ENCODE measurements at regions not wholly inside any gene's neighbourhood (a gene's known extent, or its start where the extent isn't known, plus 50 kb on each side); places are given as distances from the start of the nearest gene placed in this dataset.

- Histone ChIP-seq H4K20me1 (ENCODE audit: insufficient read depth, low read length) (no peaks in the 10 kb centered on the region), H3K56ac (ENCODE audit: extremely low read depth, insufficient read depth, low read length) (no peak overlapping the region), H2AK5ac (ENCODE audit: low read depth, low read length) (no peak overlapping the region), H4K5ac (ENCODE audit: low read depth, low read length) (no peak overlapping the region), H3K9me3 (ENCODE audit: control insufficient read depth, insufficient read depth, low read length) (peaks cover 6% of the 10 kb centered on the region; the same call in 1 of the 2 replicates), H2BK5ac (ENCODE audit: low read depth, low read length, poor library complexity, severe bottlenecking) (no peak overlapping the region), H3K4me2 (ENCODE audit: low read depth, low read length) (no peak overlapping the region), H2BK20ac (ENCODE audit: low read depth, low read length) (no peak overlapping the region), H3K23ac (ENCODE audit: low read depth, low read length) (no peak overlapping the region), H3K27ac (ENCODE audit: insufficient read depth, low read length) (no peak overlapping the region), H3K27me3 (ENCODE audit: control insufficient read depth, insufficient read depth, low read length) (no peaks in the 10 kb centered on the region), H3K14ac (replicated peaks; ENCODE audit: low read depth, low read length) (no peak overlapping the region), H3K4me3 (ENCODE audit: insufficient read depth, low read depth, low read length) (no peak overlapping the region), H3K79me1 (ENCODE audit: low read depth in 1 of 2, low read length in 2 of 2) (no peaks in the 10 kb centered on the region), H3K4me1 (ENCODE audit: control insufficient read depth, insufficient read depth, low read length) (no peaks in the 10 kb centered on the region), H3K4ac (ENCODE audit: low read depth, low read length) (no peak overlapping the region), H4K91ac (ENCODE audit: insufficient read depth, low read depth, low read length) (no peak overlapping the region), H3K9ac (ENCODE audit: low read depth, low read length) (no peak overlapping the region), H2BK15ac (ENCODE audit: low read depth, low read length) (no peak overlapping the region), H2AFZ (replicated peaks; ENCODE audit: low read length, poor library complexity) (no peak overlapping the region), H4K8ac (ENCODE audit: low read depth in 2 of 2, low read length in 2 of 2) (no peak overlapping the region), H2BK120ac (ENCODE audit: low read depth, low read length) (no peak overlapping the region), H3K9me1 (ENCODE audit: insufficient read depth, low read length) (no peaks in the 10 kb centered on the region), H3K36me3 (ENCODE audit: control insufficient read depth, insufficient read depth, low read length) (no peaks in the 10 kb centered on the region), H3K18ac (ENCODE audit: low read depth, low read length) (no peak overlapping the region), H2AK9ac (replicated peaks; ENCODE audit: low read depth, low read length, poor library complexity) (no peak overlapping the region)
- POLR2A ChIA-PET (ENCODE audit: unreplicated experiment), result no interaction called here
- CTCF ChIA-PET, result no interaction called here
- in situ Hi-C loops (cut with MboI; ENCODE audit: low sequenced_read_pairs), result no loop called here
- dilution Hi-C loops (cut with HindIII; ENCODE audit: low sequenced_read_pairs, unreplicated experiment), result no loop called here
- ATAC-seq (ENCODE audit: low read depth), result no peak
- BruUV-seq (replicated peaks), result no TSS peak
- no peak for TF ChIP-seq BHLHE40 (IDR thresholded peaks at IDR 0.05; ENCODE audit: low read depth, low read length)
- no peak for TF ChIP-seq CHD1 (IDR thresholded peaks at IDR 0.05; ENCODE audit: low read depth, low read length)
- TF ChIP-seq SMC3 (IDR thresholded peaks at IDR 0.05; ENCODE audit: low read depth, low read length), result no peak
- no peak for TF ChIP-seq RAD21 (IDR thresholded peaks at IDR 0.05; ENCODE audit: low read length)
- TF ChIP-seq NFE2L2 (IDR thresholded peaks at IDR 0.05; ENCODE audit: low read depth, low read length), result no peak
- TF ChIP-seq, protein P1, sequence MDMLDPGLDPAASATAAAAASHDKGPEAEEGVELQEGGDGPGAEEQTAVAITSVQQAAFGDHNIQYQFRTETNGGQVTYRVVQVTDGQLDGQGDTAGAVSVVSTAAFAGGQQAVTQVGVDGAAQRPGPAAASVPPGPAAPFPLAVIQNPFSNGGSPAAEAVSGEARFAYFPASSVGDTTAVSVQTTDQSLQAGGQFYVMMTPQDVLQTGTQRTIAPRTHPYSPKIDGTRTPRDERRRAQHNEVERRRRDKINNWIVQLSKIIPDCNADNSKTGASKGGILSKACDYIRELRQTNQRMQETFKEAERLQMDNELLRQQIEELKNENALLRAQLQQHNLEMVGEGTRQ (IDR thresholded peaks at IDR 0.05; ENCODE audit: low read depth, low read length), result no peak
- no peak for TF ChIP-seq FOS (IDR thresholded peaks at IDR 0.05; ENCODE audit: low read depth, low read length)
- no peak for TF ChIP-seq CEBPB (IDR thresholded peaks at IDR 0.05; ENCODE audit: low read depth, low read length)
- no peak for TF ChIP-seq RFX5 (IDR thresholded peaks at IDR 0.05; ENCODE audit: low read depth, low read length)
- TF ChIP-seq RCOR1 (IDR thresholded peaks at IDR 0.05; ENCODE audit: insufficient replicate concordance, low read length), result no peak
- TF ChIP-seq MAFK (IDR thresholded peaks at IDR 0.05; ENCODE audit: low read depth, low read length), result no peak
- TF ChIP-seq POLR2A (IDR thresholded peaks at IDR 0.05; ENCODE audit: low read depth, low read length), result no peak
- no peak for TF ChIP-seq MXI1 (IDR thresholded peaks at IDR 0.05; ENCODE audit: borderline replicate concordance, low read depth, low read length)
- TF ChIP-seq, protein P2, sequence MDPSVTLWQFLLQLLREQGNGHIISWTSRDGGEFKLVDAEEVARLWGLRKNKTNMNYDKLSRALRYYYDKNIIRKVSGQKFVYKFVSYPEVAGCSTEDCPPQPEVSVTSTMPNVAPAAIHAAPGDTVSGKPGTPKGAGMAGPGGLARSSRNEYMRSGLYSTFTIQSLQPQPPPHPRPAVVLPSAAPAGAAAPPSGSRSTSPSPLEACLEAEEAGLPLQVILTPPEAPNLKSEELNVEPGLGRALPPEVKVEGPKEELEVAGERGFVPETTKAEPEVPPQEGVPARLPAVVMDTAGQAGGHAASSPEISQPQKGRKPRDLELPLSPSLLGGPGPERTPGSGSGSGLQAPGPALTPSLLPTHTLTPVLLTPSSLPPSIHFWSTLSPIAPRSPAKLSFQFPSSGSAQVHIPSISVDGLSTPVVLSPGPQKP (IDR thresholded peaks at IDR 0.05; ENCODE audit: borderline replicate concordance, low read depth, low read length), result no peak
- no peak for TF ChIP-seq MAZ (IDR thresholded peaks at IDR 0.05; ENCODE audit: borderline replicate concordance, low read depth, low read length)
- no peak for TF ChIP-seq CTCF (conservative IDR thresholded peaks at IDR 0.05; ENCODE audit: low read depth, low read length)
- no CpG with 5 or more reads among the region's 5 CpGs for WGBS, 2 experiments (ENCODE audit: extremely low coverage in 2 of 2, insufficient read length in 1 of 2)
- intact Hi-C loops (cut with micrococcal nuclease), result no loop called here
- DNase-seq, result no peak
These were observed 237.4 kb upstream of the AUTS2 start for GRCh38 chr7:69360913-69361312.

All from IMR-90 (cell line).